ENCODE measurements at regions not wholly inside any gene's neighbourhood (a gene's known extent, or its start where the extent isn't known, plus 50 kb on each side); places are given as distances from the start of the nearest gene placed in this dataset.
A peak's percentile ranks its signal among the peaks of the same experiment; 100 is the strongest.

DNA sequence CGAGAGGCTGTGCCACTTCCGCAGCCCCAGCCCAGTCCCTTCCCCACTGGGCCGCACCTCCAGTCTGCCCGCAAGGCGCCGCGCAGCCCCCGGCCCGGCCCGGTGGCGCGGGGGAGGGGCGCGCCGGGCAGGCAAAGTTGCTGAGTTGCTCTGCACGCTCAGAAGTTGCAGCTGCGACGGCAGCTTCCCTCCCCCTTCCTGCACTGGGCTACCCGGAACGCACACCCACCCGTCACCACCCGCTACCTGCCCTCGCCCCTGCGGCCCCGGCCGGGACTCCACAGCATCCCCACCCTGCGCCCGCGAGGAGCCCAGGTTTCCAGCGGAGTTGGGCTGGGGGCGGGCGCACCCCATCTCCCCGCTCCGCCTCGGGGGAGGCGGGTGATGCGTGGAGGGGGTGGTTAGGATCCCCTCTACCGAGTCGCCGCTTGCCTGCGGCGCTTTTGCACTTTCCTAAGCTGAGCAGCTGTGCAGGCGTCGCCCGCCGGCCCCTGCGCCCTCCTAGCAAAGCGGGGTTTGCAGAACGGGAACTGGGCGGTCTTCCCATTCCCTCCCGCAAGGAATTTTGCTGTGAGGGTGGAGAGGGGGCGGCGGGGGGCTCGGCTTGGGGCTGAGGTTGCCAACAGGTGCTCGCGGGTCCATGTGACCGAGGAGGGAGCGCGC lies 55.9 kb upstream of the RREB1 start:
- no peak for TF ChIP-seq CTCF (conservative IDR thresholded peaks at IDR 0.05; ENCODE audit: low read length)
- H3K4me3 ChIP-seq (ENCODE audit: low read length) = peak overlapping the region; percentile 56
- no peak for DNase-seq (ENCODE audit: low read depth)

GRCh38 chr6:7052443-7053011 lies 55.2 kb upstream of the RREB1 start:
- H3K4me3 ChIP-seq (ENCODE audit: low read length) = peak overlapping the region; percentile 56
- TF ChIP-seq CTCF (conservative IDR thresholded peaks at IDR 0.05; ENCODE audit: low read length) = no peak
- peak; percentile 62 for DNase-seq (ENCODE audit: low read depth)

DNA sequence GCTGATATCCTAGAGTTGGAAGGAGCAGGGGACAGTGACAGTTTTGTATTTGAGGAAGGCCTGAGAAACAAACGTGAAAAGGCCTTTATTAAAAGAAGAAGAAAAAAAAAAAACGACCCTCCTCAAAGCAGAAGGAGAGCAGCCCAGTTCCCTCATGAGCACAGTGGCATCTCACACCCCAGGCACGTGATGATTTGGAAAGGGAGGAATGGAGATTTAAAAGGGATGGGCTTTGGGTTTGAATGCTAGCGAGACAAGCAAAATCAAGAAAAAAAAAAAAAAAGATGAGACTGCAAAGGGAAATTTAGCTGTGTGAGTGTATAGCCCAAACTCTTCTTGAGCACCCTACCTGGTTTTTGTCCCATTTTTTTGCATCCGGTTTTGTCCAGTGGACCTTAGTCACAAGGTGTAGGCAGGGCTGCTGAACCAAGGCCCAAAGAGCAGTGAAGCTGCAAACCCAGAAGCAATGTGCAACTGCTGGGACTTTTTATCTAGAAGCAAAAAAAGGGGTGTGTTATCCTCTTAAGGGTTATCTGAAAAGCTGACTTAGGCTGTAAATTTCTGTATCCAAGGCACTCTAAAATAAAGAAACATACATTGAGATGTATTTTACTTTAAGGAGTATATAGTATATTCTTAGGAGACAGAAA lies 54.5 kb upstream of the RREB1 start:
- no peak for TF ChIP-seq CTCF (conservative IDR thresholded peaks at IDR 0.05; ENCODE audit: low read length)
- no peak overlapping the region for H3K4me3 ChIP-seq (ENCODE audit: low read length)
- no peak for DNase-seq (ENCODE audit: low read depth)

Measured in AG10803 (cell line).